ENCODE measurements at regions not wholly inside any gene's neighbourhood (a gene's known extent, or its start where the extent isn't known, plus 50 kb on each side); places are given as distances from the start of the nearest gene placed in this dataset.

- TF ChIP-seq POLR2A (IDR thresholded peaks at IDR 0.05; ENCODE audit: low read depth, low read length) (no peak), SPI1 (IDR thresholded peaks at IDR 0.05; ENCODE audit: low read depth, low read length) (no peak), PAX5 (IDR thresholded peaks at IDR 0.05; ENCODE audit: insufficient read depth, low read length, severe bottlenecking) (no peak)
These were observed 310.5 kb downstream of the CETN3 start for GRCh38 chr5:90099099-90099498.
